Neural cell (in vitro differentiated cells): ENCODE measurements at regions not wholly inside any gene's neighbourhood (a gene's known extent, or its start where the extent isn't known, plus 50 kb on each side); places are given as distances from the start of the nearest gene placed in this dataset.

Source experiments
- CTCF ChIP-seq: fragments of 450-650 bp; IDR thresholded peaks from 2 replicates; pipeline ENCODE4 v1.5.1; 2014; ENCODE audit warnings: antibody characterized with exemption, mild to moderate bottlenecking, moderate library complexity; ENCODE audit not compliant: poor library complexity, severe bottlenecking
- EP300 ChIP-seq: fragments of 450-650 bp; conservative IDR thresholded peaks from 2 replicates; pipeline ENCODE4 v1.6.1; 2014; ENCODE audit warnings: antibody characterized with exemption, mild to moderate bottlenecking, moderate library complexity; ENCODE audit not compliant: poor library complexity, severe bottlenecking
- EZH2 ChIP-seq: fragments of 200-600, 300-800 bp; shearing (Covaris generic), sonication (generic); IDR thresholded peaks from 2 replicates; pipeline ENCODE4 v1.6.1; 2014; ENCODE audit warnings: antibody characterized with exemption, low read length, borderline replicate concordance, mild to moderate bottlenecking; ENCODE audit not compliant: insufficient read depth, poor library complexity, severe bottlenecking
- MXI1 ChIP-seq: fragments of 450-650 bp; conservative IDR thresholded peaks from 2 replicates; pipeline ENCODE4 v1.6.1; 2014; ENCODE audit warnings: antibody characterized with exemption, mild to moderate bottlenecking; ENCODE audit not compliant: poor library complexity, severe bottlenecking
- POLR2AphosphoS5 ChIP-seq: IDR thresholded peaks from 2 replicates; pipeline ENCODE4 v1.6.1; 2012
- RAD21 ChIP-seq: fragments of 450-650 bp; conservative IDR thresholded peaks from 2 replicates; pipeline ENCODE4 v1.6.1; 2014; ENCODE audit warnings: antibody characterized with exemption, mild to moderate bottlenecking, moderate library complexity
- REST ChIP-seq: IDR thresholded peaks from 2 replicates; pipeline ENCODE4 v1.6.1; 2012; ENCODE audit warnings: borderline replicate concordance
- TAF1 ChIP-seq: IDR thresholded peaks from 2 replicates; pipeline ENCODE4 v1.6.1; 2012; ENCODE audit warnings: low read depth

GRCh38 chr17:5730373-5730772, 146.1 kb upstream of the NLRP1 start:
- no peak for TF ChIP-seq CTCF
- TF ChIP-seq POLR2AphosphoS5, result no peak
- TF ChIP-seq EZH2, result no peak
- no peak for TF ChIP-seq TAF1
- no peak for TF ChIP-seq RAD21
- TF ChIP-seq REST, result no peak
- TF ChIP-seq EP300, result no peak
- TF ChIP-seq MXI1, result no peak
